M059J (cell line): ENCODE measurements at regions not wholly inside any gene's neighbourhood (a gene's known extent, or its start where the extent isn't known, plus 50 kb on each side); places are given as distances from the start of the nearest gene placed in this dataset.

Experiments
- DNase-seq: peaks from one replicate; pipeline ENCODE4 v3.0.0-alpha.2; 2012; ENCODE audit warnings: low read depth

DNA sequence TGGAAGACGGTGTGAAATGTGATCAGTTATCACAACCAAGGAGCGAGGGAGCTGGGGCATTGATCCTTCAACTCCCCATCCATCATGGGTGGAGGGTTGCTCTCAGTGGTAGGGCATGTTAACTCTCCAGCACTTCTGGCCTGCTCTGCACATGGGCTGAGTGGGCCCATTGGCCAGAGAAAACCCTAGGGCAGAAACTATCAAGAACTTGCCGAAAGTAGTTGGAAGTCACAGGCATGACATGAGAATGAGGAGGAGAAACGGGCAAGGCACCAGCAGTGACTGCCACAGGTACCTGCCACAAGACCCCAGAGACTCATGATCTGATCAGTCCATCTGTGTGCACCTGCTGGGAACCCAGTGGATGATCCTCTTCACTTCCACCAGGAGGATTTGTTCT is 50.9 kb upstream of the CXCL14 start:
- no peak for DNase-seq

DNA sequence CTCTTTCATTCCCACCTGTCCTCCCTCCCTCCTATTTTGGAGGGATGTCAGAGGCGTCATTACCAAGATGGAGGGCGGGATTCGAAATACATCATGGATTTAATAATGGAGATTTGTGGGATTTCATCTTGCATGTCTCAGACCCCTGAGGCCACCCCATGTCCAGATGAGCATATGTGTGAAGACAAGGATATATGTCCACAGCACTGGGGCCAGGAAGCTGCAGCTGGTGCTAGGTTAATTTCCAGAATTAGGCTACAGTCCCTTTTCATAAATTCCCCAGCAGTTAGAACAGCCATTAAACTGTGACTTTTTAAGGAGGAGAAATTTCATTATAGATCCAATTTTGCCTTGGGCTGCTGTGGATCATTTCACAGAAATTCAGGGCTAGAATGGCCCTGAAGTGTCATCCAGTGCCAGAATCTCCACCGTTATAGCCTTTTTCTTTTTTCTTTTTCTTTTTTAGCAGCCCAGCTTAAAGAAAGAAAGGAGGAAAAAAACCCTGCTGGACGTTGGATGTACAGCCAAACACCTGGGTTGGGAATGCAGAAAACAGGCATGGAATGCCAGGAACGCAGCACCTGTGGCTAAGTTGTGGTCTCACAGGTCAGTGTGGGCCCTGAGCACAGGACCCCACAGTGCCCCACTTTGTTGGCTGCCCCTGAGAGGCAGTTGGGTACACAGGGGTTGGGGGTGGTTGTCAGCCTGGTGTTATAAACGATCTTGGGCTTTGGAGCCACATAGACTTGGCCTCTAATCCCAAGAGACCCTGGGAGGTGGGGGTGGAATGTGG is 50.2 kb upstream of the CXCL14 start:
- no peak for DNase-seq
